ENCODE measurements at regions not wholly inside any gene's neighbourhood (a gene's known extent, or its start where the extent isn't known, plus 50 kb on each side); places are given as distances from the start of the nearest gene placed in this dataset.

- Histone ChIP-seq H3K4me1 (no peaks in the 10 kb centered on the region), H3K9me3 (ENCODE audit: control insufficient read depth, low read length) (no peaks in the 10 kb centered on the region), H3K4me3 (ENCODE audit: low read depth, low read length) (no peak overlapping the region), H3K27me3 (ENCODE audit: control insufficient read depth, insufficient read depth, low read length) (no peaks in the 10 kb centered on the region), H3K9ac (no peak overlapping the region), H3K27ac (no peak overlapping the region), H3K79me2 (no peaks in the 10 kb centered on the region), H2AFZ (no peak overlapping the region), H3K4me2 (ENCODE audit: low read length) (no peak overlapping the region), H3K36me3 (ENCODE audit: control insufficient read depth, insufficient read depth, low read length) (no peaks in the 10 kb centered on the region)
- TF ChIP-seq CTCF (IDR thresholded peaks at IDR 0.05): no peak
Observed at GRCh38 chr2:138221358-138221757, 257.1 kb downstream of the HNMT start.

GRCh38 chr2:138223319-138223718 is 259.0 kb downstream of the HNMT start:
- Histone ChIP-seq H3K9me3 (ENCODE audit: control insufficient read depth, low read length) (no peaks in the 10 kb centered on the region), H3K4me1 (no peaks in the 10 kb centered on the region), H3K4me2 (ENCODE audit: low read length) (no peak overlapping the region), H3K9ac (no peak overlapping the region), H3K4me3 (ENCODE audit: low read depth, low read length) (no peak overlapping the region), H3K27me3 (ENCODE audit: control insufficient read depth, insufficient read depth, low read length) (no peaks in the 10 kb centered on the region), H3K79me2 (no peaks in the 10 kb centered on the region), H3K27ac (no peak overlapping the region), H2AFZ (no peak overlapping the region), H3K36me3 (ENCODE audit: control insufficient read depth, insufficient read depth, low read length) (no peaks in the 10 kb centered on the region)
- no peak for TF ChIP-seq CTCF (IDR thresholded peaks at IDR 0.05)

GRCh38 chr2:138227195-138227594 is 262.9 kb downstream of the HNMT start:
- Histone ChIP-seq H3K4me3 (ENCODE audit: low read depth, low read length) (no peak overlapping the region), H3K4me1 (no peaks in the 10 kb centered on the region), H3K27ac (no peak overlapping the region), H3K36me3 (ENCODE audit: control insufficient read depth, insufficient read depth, low read length) (no peaks in the 10 kb centered on the region), H3K4me2 (ENCODE audit: low read length) (no peak overlapping the region), H3K9ac (no peak overlapping the region), H3K79me2 (no peaks in the 10 kb centered on the region), H3K9me3 (ENCODE audit: control insufficient read depth, low read length) (no peaks in the 10 kb centered on the region), H2AFZ (no peak overlapping the region), H3K27me3 (ENCODE audit: control insufficient read depth, insufficient read depth, low read length) (no peaks in the 10 kb centered on the region)
- TF ChIP-seq CTCF (IDR thresholded peaks at IDR 0.05): no peak

- H2AFZ ChIP-seq: no peak overlapping the region
- no peaks in the 10 kb centered on the region for H3K79me2 ChIP-seq
- no peaks in the 10 kb centered on the region for H3K4me1 ChIP-seq
- H3K36me3 ChIP-seq (ENCODE audit: control insufficient read depth, insufficient read depth, low read length): no peaks in the 10 kb centered on the region
- H3K27ac ChIP-seq: no peak overlapping the region
- no peak for TF ChIP-seq CTCF (IDR thresholded peaks at IDR 0.05)
- H3K27me3 ChIP-seq (ENCODE audit: control insufficient read depth, insufficient read depth, low read length): no peaks in the 10 kb centered on the region
- no peak overlapping the region for H3K4me2 ChIP-seq (ENCODE audit: low read length)
- H3K9ac ChIP-seq: no peak overlapping the region
- H3K4me3 ChIP-seq (ENCODE audit: low read depth, low read length): no peak overlapping the region
- H3K9me3 ChIP-seq (ENCODE audit: control insufficient read depth, low read length): no peaks in the 10 kb centered on the region
Observed at GRCh38 chr2:138228101-138228500, 263.8 kb downstream of the HNMT start.

GRCh38 chr2:138234265-138234664 is 267.3 kb upstream of the SPOPL start:
- TF ChIP-seq CTCF (IDR thresholded peaks at IDR 0.05): no peak
- Histone ChIP-seq H3K36me3 (ENCODE audit: control insufficient read depth, insufficient read depth, low read length) (no peaks in the 10 kb centered on the region), H2AFZ (no peak overlapping the region), H3K4me3 (ENCODE audit: low read depth, low read length) (no peak overlapping the region), H3K27ac (no peak overlapping the region), H3K27me3 (ENCODE audit: control insufficient read depth, insufficient read depth, low read length) (no peaks in the 10 kb centered on the region), H3K9ac (no peak overlapping the region), H3K4me1 (no peaks in the 10 kb centered on the region), H3K79me2 (no peaks in the 10 kb centered on the region), H3K9me3 (ENCODE audit: control insufficient read depth, low read length) (no peaks in the 10 kb centered on the region), H3K4me2 (ENCODE audit: low read length) (no peak overlapping the region)

All from parathyroid adenoma (tissue), 2 donors.